ENCODE measurements at regions not wholly inside any gene's neighbourhood (a gene's known extent, or its start where the extent isn't known, plus 50 kb on each side); places are given as distances from the start of the nearest gene placed in this dataset.
"Not testable (repeated sequence)": the region's sequence is repeated elsewhere in the genome, so short reads cannot be mapped to it uniquely, and the experiment has no call there.

GRCh38 chr6:126891158-126891557 lies 227.3 kb upstream of the RSPO3 start:
- no peaks in the 10 kb centered on the region for H3K27me3 Mint-ChIP-seq (ENCODE audit: low read depth)
- DNase-seq (ENCODE audit: low spot score) (no peak), ATAC-seq (no peak)
- CTCF ChIA-PET, result no interaction called here
- H3K4me1 Mint-ChIP-seq, result peaks cover 4% of the 10 kb centered on the region
- H3K4me3 Mint-ChIP-seq, result no peak overlapping the region
- TF ChIP-seq ZNF532 (CRISPR knock-in tag; IDR thresholded peaks at IDR 0.05; ENCODE audit: borderline replicate concordance), result no peak
- no peak for TF ChIP-seq ZNF232 (CRISPR knock-in tag; IDR thresholded peaks at IDR 0.05)
- TF ChIP-seq E2F1 (CRISPR knock-in tag; IDR thresholded peaks at IDR 0.05), result no peak
- no peak for TF ChIP-seq TCF7 (CRISPR knock-in tag; IDR thresholded peaks at IDR 0.05; ENCODE audit: low read depth)
- TF ChIP-seq FOXK1 (CRISPR knock-in tag; IDR thresholded peaks at IDR 0.05), result no peak
- no peak for TF ChIP-seq ZBTB21 (CRISPR knock-in tag; IDR thresholded peaks at IDR 0.05; ENCODE audit: borderline replicate concordance)
- no peak for TF ChIP-seq ERG (CRISPR knock-in tag; IDR thresholded peaks at IDR 0.05)
- no peak for TF ChIP-seq USF1 (CRISPR knock-in tag; IDR thresholded peaks at IDR 0.05)
- TF ChIP-seq JUN (CRISPR knock-in tag; IDR thresholded peaks at IDR 0.05), result no peak
- TF ChIP-seq FOXP4 (CRISPR knock-in tag; IDR thresholded peaks at IDR 0.05), result no peak
- no peak for TF ChIP-seq OVOL2 (CRISPR knock-in tag; IDR thresholded peaks at IDR 0.05; ENCODE audit: borderline replicate concordance)
- no peak for TF ChIP-seq SMAD3 (CRISPR knock-in tag; IDR thresholded peaks at IDR 0.05; ENCODE audit: borderline replicate concordance)
- no peak for TF ChIP-seq TP53 (CRISPR knock-in tag; IDR thresholded peaks at IDR 0.05)
- no peak for TF ChIP-seq IRF1 (CRISPR knock-in tag; IDR thresholded peaks at IDR 0.05)
- TF ChIP-seq ETV6 (CRISPR knock-in tag; IDR thresholded peaks at IDR 0.05), result no peak
- TF ChIP-seq ATF3 (CRISPR knock-in tag; conservative IDR thresholded peaks at IDR 0.05), result no peak
- no peak for TF ChIP-seq GABPB1 (CRISPR knock-in tag; IDR thresholded peaks at IDR 0.05)
- POLR2A ChIA-PET, result no interaction called here
- H3K9me3 Mint-ChIP-seq, result peaks cover 12% of the 10 kb centered on the region
- no peaks in the 10 kb centered on the region for H3K36me3 Mint-ChIP-seq
- H3K27ac Mint-ChIP-seq, result no peak overlapping the region

GRCh38 chr6:126892869-126893268 lies 225.6 kb upstream of the RSPO3 start:
- DNase-seq (ENCODE audit: low spot score); ATAC-seq; CTCF ChIA-PET; H3K4me3 Mint-ChIP-seq; H3K4me1 Mint-ChIP-seq; H3K27ac Mint-ChIP-seq; POLR2A ChIA-PET; H3K27me3 Mint-ChIP-seq (ENCODE audit: low read depth); H3K36me3 Mint-ChIP-seq: not testable (repeated sequence)
- H3K9me3 Mint-ChIP-seq, result peaks cover 12% of the 10 kb centered on the region

Data from WTC11 (cell line).